HEK293 (cell line): ENCODE measurements at regions not wholly inside any gene's neighbourhood (a gene's known extent, or its start where the extent isn't known, plus 50 kb on each side); places are given as distances from the start of the nearest gene placed in this dataset.

ENCODE experiments used
- BCL11B ChIP-seq: fragments of 450-650 bp; formaldehyde crosslinking; IDR thresholded peaks from 2 replicates; pipeline ENCODE4 v1.5.1; 2016; ENCODE audit warnings: low read depth, missing biosample characterization, missing genetic modification characterization
- EGR2 ChIP-seq: fragments of 450-650 bp; formaldehyde crosslinking; IDR thresholded peaks from 2 replicates; pipeline ENCODE4 v1.5.1; 2016; ENCODE audit warnings: low read depth, missing biosample characterization, missing genetic modification characterization
- OVOL3 ChIP-seq: fragments of 450-650 bp; formaldehyde crosslinking; IDR thresholded peaks from 2 replicates; pipeline ENCODE4 v1.5.1; 2016; ENCODE audit warnings: missing biosample characterization, missing genetic modification characterization
- RBAK ChIP-seq: fragments of 450-650 bp; formaldehyde crosslinking; IDR thresholded peaks from 2 replicates; pipeline ENCODE4 v1.5.1; 2016; ENCODE audit warnings: missing biosample characterization, missing genetic modification characterization
- SCRT1 ChIP-seq: fragments of 450-650 bp; formaldehyde crosslinking; IDR thresholded peaks from 2 replicates; pipeline ENCODE4 v1.5.1; 2016; ENCODE audit warnings: missing biosample characterization, missing genetic modification characterization, borderline replicate concordance
- SETDB1 ChIP-seq: IDR thresholded peaks from one replicate; pipeline ENCODE4 v1.6.1; 2017; ENCODE audit warnings: mild to moderate bottlenecking, low read length, moderate library complexity, mixed read lengths; ENCODE audit not compliant: insufficient read length
- SP2 ChIP-seq: fragments of 450-650 bp; formaldehyde crosslinking; IDR thresholded peaks from 2 replicates; pipeline ENCODE4 v1.5.1; 2016; ENCODE audit warnings: missing biosample characterization, missing genetic modification characterization
- ZNF10 ChIP-seq: fragments of 450-650 bp; formaldehyde crosslinking; IDR thresholded peaks from 2 replicates; pipeline ENCODE4 v1.5.1; 2017; ENCODE audit warnings: missing biosample characterization, missing genetic modification characterization
- ZNF174 ChIP-seq: fragments of 450-650 bp; formaldehyde crosslinking; IDR thresholded peaks from 2 replicates; pipeline ENCODE4 v1.5.0; 2017; ENCODE audit warnings: missing biosample characterization, mild to moderate bottlenecking, missing genetic modification characterization
- ZNF175 ChIP-seq: fragments of 450-650 bp; formaldehyde crosslinking; IDR thresholded peaks from 2 replicates; pipeline ENCODE4 v1.5.1; 2016; ENCODE audit warnings: missing biosample characterization, missing genetic modification characterization
- ZNF202 ChIP-seq: fragments of 450-650 bp; formaldehyde crosslinking; IDR thresholded peaks from 2 replicates; pipeline ENCODE4 v1.5.1; 2016; ENCODE audit warnings: missing biosample characterization, missing genetic modification characterization, borderline replicate concordance
- ZNF214 ChIP-seq: fragments of 450-650 bp; formaldehyde crosslinking; IDR thresholded peaks from 2 replicates; pipeline ENCODE4 v1.5.1; 2017; ENCODE audit warnings: missing biosample characterization, mild to moderate bottlenecking, missing genetic modification characterization, borderline replicate concordance
- ZNF404 ChIP-seq: fragments of 450-650 bp; formaldehyde crosslinking; IDR thresholded peaks from 2 replicates; pipeline ENCODE4 v1.5.1; 2017; ENCODE audit warnings: missing biosample characterization, missing genetic modification characterization
- ZNF416 ChIP-seq: fragments of 450-650 bp; formaldehyde crosslinking; IDR thresholded peaks from 2 replicates; pipeline ENCODE4 v1.5.1; 2016; ENCODE audit warnings: missing biosample characterization, missing genetic modification characterization
- ZNF501 ChIP-seq: fragments of 450-650 bp; formaldehyde crosslinking; IDR thresholded peaks from 2 replicates; pipeline ENCODE4 v1.5.1; 2016; ENCODE audit warnings: missing biosample characterization, missing genetic modification characterization
- ZNF549 ChIP-seq: fragments of 450-650 bp; IDR thresholded peaks from 2 replicates; pipeline ENCODE4 v1.5.1; 2018; ENCODE audit warnings: missing biosample characterization, missing genetic modification characterization, mild to moderate bottlenecking, inconsistent platforms, moderate library complexity
- ZNF555 ChIP-seq: fragments of 450-650 bp; formaldehyde crosslinking; conservative IDR thresholded peaks from 2 replicates; pipeline ENCODE4 v1.5.1; 2017; ENCODE audit warnings: missing biosample characterization, mild to moderate bottlenecking, missing genetic modification characterization, inconsistent platforms
- ZNF600 ChIP-seq: fragments of 450-650 bp; formaldehyde crosslinking; IDR thresholded peaks from 2 replicates; pipeline ENCODE4 v1.5.1; 2016; ENCODE audit warnings: missing biosample characterization, missing genetic modification characterization
- ZNF629 ChIP-seq: fragments of 450-650 bp; formaldehyde crosslinking; IDR thresholded peaks from 2 replicates; pipeline ENCODE4 v1.5.1; 2017; ENCODE audit warnings: missing biosample characterization, missing genetic modification characterization
- ZNF654 ChIP-seq: fragments of 450-650 bp; formaldehyde crosslinking; IDR thresholded peaks from 2 replicates; pipeline ENCODE4 v1.5.1; 2016; ENCODE audit warnings: low read depth, missing biosample characterization, missing genetic modification characterization
- ZNF701 ChIP-seq: fragments of 450-650 bp; formaldehyde crosslinking; IDR thresholded peaks from 2 replicates; pipeline ENCODE4 v1.5.1; 2016; ENCODE audit warnings: missing biosample characterization, missing genetic modification characterization
- ZNF747 ChIP-seq: fragments of 450-650 bp; formaldehyde crosslinking; IDR thresholded peaks from 2 replicates; pipeline ENCODE4 v1.5.1; 2016; ENCODE audit warnings: missing biosample characterization, missing genetic modification characterization
- TF ChIP-seq, protein P1 (sequence below): fragments of 450-650 bp; formaldehyde crosslinking; IDR thresholded peaks from 2 replicates; pipeline ENCODE4 v1.5.1; 2016; ENCODE audit warnings: missing biosample characterization, missing genetic modification characterization
- TF ChIP-seq, protein P2 (sequence below): fragments of 450-650 bp; formaldehyde crosslinking; IDR thresholded peaks from 2 replicates; pipeline ENCODE4 v1.5.1; 2016; ENCODE audit warnings: missing biosample characterization, missing genetic modification characterization
- TF ChIP-seq, protein P3 (sequence below): fragments of 450-650 bp; formaldehyde crosslinking; optimal IDR thresholded peaks from 2 replicates; pipeline ENCODE3; 2016; ENCODE audit warnings: missing biosample characterization, mild to moderate bottlenecking, missing genetic modification characterization
- TF ChIP-seq, protein P4 (sequence below): fragments of 450-650 bp; formaldehyde crosslinking; IDR thresholded peaks from 2 replicates; pipeline ENCODE4 v1.5.1; 2016; ENCODE audit warnings: missing biosample characterization, missing genetic modification characterization
- TF ChIP-seq, protein P5 (sequence below): fragments of 450-650 bp; formaldehyde crosslinking; IDR thresholded peaks from 2 replicates; pipeline ENCODE4 v1.5.1; 2016; ENCODE audit warnings: missing biosample characterization, missing genetic modification characterization
- TF ChIP-seq, protein P6 (sequence below): fragments of 450-650 bp; formaldehyde crosslinking; IDR thresholded peaks from 2 replicates; pipeline ENCODE4 v1.5.1; 2016; ENCODE audit warnings: missing biosample characterization, missing genetic modification characterization

DNA sequence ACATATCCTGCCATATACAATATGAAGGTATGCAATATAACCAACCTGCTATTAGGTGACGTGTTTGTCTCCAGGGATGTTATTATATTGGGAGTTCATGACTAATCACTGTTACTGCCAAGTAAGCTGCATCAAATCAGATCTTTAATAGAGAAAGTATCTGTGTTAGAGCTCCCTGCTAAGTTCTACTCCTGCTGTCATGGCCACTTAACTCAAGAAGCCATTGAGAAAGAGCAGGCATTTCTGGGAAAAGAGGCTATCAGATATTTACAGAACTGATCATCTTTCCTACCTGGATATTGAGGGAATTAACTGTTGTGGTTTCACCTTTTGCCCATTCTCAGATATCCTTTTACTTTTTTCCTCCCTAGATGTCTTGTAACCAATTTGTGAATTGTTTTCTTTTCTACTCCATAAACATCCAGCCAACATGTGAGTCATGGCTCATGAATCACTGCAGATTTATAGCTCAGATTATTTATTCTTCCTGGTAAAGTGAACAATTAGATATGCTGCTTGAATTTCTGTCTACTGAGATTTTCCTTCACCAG is 634.8 kb upstream of the FAM174A start (continued):
- TF ChIP-seq SP2 (tag by site-specific recombination): 0 out of 2 replicates have a peak, but pooled peaks have one; percentile 22
- TF ChIP-seq EGR2 (tag by site-specific recombination): no peak
- TF ChIP-seq OVOL3 (tag by site-specific recombination): peak; percentile 96
- TF ChIP-seq ZNF10 (tag by site-specific recombination): peak; percentile 87
- TF ChIP-seq ZNF549 (tag by site-specific recombination): no peak
- no peak for TF ChIP-seq ZNF555 (tag by site-specific recombination)
- peak; percentile 87; the same call in 1 of the 2 replicates for TF ChIP-seq ZNF501
- TF ChIP-seq ZNF404 (tag by site-specific recombination): no peak
- 0 out of 2 replicates have a peak, but pooled peaks have one; percentile 9 for TF ChIP-seq ZNF654 (tag by site-specific recombination)
- 0 out of 2 replicates have a peak, but pooled peaks have one; percentile 40 for TF ChIP-seq ZNF600 (tag by site-specific recombination)
- TF ChIP-seq, protein P1, sequence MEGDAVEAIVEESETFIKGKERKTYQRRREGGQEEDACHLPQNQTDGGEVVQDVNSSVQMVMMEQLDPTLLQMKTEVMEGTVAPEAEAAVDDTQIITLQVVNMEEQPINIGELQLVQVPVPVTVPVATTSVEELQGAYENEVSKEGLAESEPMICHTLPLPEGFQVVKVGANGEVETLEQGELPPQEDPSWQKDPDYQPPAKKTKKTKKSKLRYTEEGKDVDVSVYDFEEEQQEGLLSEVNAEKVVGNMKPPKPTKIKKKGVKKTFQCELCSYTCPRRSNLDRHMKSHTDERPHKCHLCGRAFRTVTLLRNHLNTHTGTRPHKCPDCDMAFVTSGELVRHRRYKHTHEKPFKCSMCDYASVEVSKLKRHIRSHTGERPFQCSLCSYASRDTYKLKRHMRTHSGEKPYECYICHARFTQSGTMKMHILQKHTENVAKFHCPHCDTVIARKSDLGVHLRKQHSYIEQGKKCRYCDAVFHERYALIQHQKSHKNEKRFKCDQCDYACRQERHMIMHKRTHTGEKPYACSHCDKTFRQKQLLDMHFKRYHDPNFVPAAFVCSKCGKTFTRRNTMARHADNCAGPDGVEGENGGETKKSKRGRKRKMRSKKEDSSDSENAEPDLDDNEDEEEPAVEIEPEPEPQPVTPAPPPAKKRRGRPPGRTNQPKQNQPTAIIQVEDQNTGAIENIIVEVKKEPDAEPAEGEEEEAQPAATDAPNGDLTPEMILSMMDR (tag by site-specific recombination): no peak
- peak; percentile 92 for TF ChIP-seq ZNF629
- TF ChIP-seq ZNF174 (tag by site-specific recombination): no peak
- TF ChIP-seq, protein P2, sequence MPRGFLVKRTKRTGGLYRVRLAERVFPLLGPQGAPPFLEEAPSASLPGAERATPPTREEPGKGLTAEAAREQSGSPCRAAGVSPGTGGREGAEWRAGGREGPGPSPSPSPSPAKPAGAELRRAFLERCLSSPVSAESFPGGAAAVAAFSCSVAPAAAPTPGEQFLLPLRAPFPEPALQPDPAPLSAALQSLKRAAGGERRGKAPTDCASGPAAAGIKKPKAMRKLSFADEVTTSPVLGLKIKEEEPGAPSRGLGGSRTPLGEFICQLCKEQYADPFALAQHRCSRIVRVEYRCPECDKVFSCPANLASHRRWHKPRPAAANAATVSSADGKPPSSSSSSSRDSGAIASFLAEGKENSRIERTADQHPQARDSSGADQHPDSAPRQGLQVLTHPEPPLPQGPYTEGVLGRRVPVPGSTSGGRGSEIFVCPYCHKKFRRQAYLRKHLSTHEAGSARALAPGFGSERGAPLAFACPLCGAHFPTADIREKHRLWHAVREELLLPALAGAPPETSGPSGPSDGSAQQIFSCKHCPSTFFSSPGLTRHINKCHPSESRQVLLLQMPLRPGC (tag by site-specific recombination): peak; percentile 99
- TF ChIP-seq RBAK: no peak
- TF ChIP-seq SETDB1: no peak
- no peak for TF ChIP-seq ZNF175
- no peak for TF ChIP-seq ZNF214
- TF ChIP-seq, protein P3, sequence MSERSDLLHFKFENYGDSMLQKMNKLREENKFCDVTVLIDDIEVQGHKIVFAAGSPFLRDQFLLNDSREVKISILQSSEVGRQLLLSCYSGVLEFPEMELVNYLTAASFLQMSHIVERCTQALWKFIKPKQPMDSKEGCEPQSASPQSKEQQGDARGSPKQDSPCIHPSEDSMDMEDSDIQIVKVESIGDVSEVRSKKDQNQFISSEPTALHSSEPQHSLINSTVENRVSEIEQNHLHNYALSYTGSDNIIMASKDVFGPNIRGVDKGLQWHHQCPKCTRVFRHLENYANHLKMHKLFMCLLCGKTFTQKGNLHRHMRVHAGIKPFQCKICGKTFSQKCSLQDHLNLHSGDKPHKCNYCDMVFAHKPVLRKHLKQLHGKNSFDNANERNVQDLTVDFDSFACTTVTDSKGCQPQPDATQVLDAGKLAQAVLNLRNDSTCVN: no peak
- no peak for TF ChIP-seq ZNF701
- TF ChIP-seq, protein P4, sequence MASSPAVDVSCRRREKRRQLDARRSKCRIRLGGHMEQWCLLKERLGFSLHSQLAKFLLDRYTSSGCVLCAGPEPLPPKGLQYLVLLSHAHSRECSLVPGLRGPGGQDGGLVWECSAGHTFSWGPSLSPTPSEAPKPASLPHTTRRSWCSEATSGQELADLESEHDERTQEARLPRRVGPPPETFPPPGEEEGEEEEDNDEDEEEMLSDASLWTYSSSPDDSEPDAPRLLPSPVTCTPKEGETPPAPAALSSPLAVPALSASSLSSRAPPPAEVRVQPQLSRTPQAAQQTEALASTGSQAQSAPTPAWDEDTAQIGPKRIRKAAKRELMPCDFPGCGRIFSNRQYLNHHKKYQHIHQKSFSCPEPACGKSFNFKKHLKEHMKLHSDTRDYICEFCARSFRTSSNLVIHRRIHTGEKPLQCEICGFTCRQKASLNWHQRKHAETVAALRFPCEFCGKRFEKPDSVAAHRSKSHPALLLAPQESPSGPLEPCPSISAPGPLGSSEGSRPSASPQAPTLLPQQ: peak; percentile 78
- TF ChIP-seq ZNF747: no peak
- TF ChIP-seq, protein P5, sequence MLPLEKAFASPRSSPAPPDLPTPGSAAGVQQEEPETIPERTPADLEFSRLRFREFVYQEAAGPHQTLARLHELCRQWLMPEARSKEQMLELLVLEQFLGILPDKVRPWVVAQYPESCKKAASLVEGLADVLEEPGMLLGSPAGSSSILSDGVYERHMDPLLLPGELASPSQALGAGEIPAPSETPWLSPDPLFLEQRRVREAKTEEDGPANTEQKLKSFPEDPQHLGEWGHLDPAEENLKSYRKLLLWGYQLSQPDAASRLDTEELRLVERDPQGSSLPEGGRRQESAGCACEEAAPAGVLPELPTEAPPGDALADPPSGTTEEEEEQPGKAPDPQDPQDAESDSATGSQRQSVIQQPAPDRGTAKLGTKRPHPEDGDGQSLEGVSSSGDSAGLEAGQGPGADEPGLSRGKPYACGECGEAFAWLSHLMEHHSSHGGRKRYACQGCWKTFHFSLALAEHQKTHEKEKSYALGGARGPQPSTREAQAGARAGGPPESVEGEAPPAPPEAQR (tag by site-specific recombination): no peak
- peak; percentile 77; the same call in 1 of the 2 replicates for TF ChIP-seq SCRT1 (tag by site-specific recombination)
- no peak for TF ChIP-seq ZNF202 (tag by site-specific recombination)
- TF ChIP-seq BCL11B: peak; percentile 92
- TF ChIP-seq, protein P6, sequence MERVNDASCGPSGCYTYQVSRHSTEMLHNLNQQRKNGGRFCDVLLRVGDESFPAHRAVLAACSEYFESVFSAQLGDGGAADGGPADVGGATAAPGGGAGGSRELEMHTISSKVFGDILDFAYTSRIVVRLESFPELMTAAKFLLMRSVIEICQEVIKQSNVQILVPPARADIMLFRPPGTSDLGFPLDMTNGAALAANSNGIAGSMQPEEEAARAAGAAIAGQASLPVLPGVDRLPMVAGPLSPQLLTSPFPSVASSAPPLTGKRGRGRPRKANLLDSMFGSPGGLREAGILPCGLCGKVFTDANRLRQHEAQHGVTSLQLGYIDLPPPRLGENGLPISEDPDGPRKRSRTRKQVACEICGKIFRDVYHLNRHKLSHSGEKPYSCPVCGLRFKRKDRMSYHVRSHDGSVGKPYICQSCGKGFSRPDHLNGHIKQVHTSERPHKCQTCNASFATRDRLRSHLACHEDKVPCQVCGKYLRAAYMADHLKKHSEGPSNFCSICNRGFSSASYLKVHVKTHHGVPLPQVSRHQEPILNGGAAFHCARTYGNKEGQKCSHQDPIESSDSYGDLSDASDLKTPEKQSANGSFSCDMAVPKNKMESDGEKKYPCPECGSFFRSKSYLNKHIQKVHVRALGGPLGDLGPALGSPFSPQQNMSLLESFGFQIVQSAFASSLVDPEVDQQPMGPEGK: peak; percentile 73; the same call in 1 of the 2 replicates
- no peak for TF ChIP-seq ZNF416
